A673 (cell line): ENCODE measurements at regions not wholly inside any gene's neighbourhood (a gene's known extent, or its start where the extent isn't known, plus 50 kb on each side); places are given as distances from the start of the nearest gene placed in this dataset.

Experiments used
- BruUV-seq: library from RNA; stranded (reverse); fragments of 400-500 nt; replicated peaks from 2 replicates; lab custom pipeline; 2021; lab: Mats Ljungman, UMichigan
- CTCF ChIA-PET: fragments of 300-600 bp; sonication (Branson Sonifier 250); formaldehyde crosslinking; loops from one replicate; lab custom pipeline; 2022; ENCODE audit warnings: antibody characterized with exemption; lab: Charles Lee
- POLR2A ChIA-PET: fragments of 300-600 bp; sonication (Branson Sonifier 250); formaldehyde crosslinking; loops from one replicate; lab custom pipeline; 2022; ENCODE audit warnings: antibody characterized with exemption; ENCODE audit not compliant: low non-redundant PET; lab: Charles Lee
- DNase-seq: peaks from one replicate; pipeline ENCODE4 v3.0.0-alpha.2; 2015; ENCODE audit warnings: low spot score
- H3K27ac ChIP-seq: fragments of 200-600 bp; sonication (generic); 2 replicates; pipeline ENCODE4 v1.5.1; 2016; ENCODE audit warnings: mixed run types, low read depth, mild to moderate bottlenecking, mixed read lengths, antibody characterized with exemption, low read length; ENCODE audit not compliant: poor library complexity, severe bottlenecking
- H3K27me3 ChIP-seq: fragments of 200-600 bp; sonication (generic); replicated peaks from 2 replicates; pipeline ENCODE4 v1.6.1; 2017; ENCODE audit warnings: mixed run types, low read depth, mild to moderate bottlenecking, mixed read lengths, antibody characterized with exemption, low read length; ENCODE audit not compliant: insufficient read depth, poor library complexity
- H3K36me3 ChIP-seq: fragments of 200-600 bp; sonication (generic); 2 replicates; pipeline ENCODE4 v1.6.1; 2016; ENCODE audit warnings: mixed run types, mild to moderate bottlenecking, mixed read lengths, antibody characterized with exemption, low read length; ENCODE audit not compliant: insufficient read depth, poor library complexity, severe bottlenecking
- H3K4me1 ChIP-seq: fragments of 200-600 bp; sonication (generic); 2 replicates; pipeline ENCODE4 v1.6.1; 2017; ENCODE audit warnings: mixed run types, mild to moderate bottlenecking, mixed read lengths, antibody characterized with exemption, low read length; ENCODE audit not compliant: insufficient read depth, poor library complexity, severe bottlenecking
- H3K4me3 ChIP-seq: fragments of 200-600 bp; sonication (generic); 2 replicates; pipeline ENCODE4 v1.5.1; 2016; ENCODE audit warnings: low read depth, mixed run types, mild to moderate bottlenecking, mixed read lengths, low read length; ENCODE audit not compliant: poor library complexity, severe bottlenecking
- H3K9me3 ChIP-seq: fragments of 200-600 bp; sonication (generic); 2 replicates; pipeline ENCODE4 v1.6.1; 2016; ENCODE audit warnings: mixed run types, low read depth, mild to moderate bottlenecking, mixed read lengths, antibody characterized with exemption, low read length; ENCODE audit not compliant: poor library complexity, severe bottlenecking
- EZH2 ChIP-seq: fragments of 200-600 bp; sonication (generic); IDR thresholded peaks from 2 replicates; pipeline ENCODE4 v1.6.1; 2017; ENCODE audit warnings: borderline replicate concordance, low read depth, mild to moderate bottlenecking, mixed read lengths, antibody characterized with exemption, low read length; ENCODE audit not compliant: poor library complexity, severe bottlenecking
- intact Hi-C: fragments of 100-400 bp; cut with micrococcal nuclease; formaldehyde crosslinking; loops from one replicate; pipeline ENCODE4 v1.10.0; 2022; ENCODE audit not compliant: unreplicated experiment
- TF ChIP-seq, protein P1 (sequence below): fragments of 300-800, 200-600 bp; sonication (generic); conservative IDR thresholded peaks from 2 replicates; pipeline ENCODE4 v1.5.1; 2017; ENCODE audit warnings: low read depth, mild to moderate bottlenecking, antibody characterized with exemption, low read length, moderate library complexity, mixed read lengths

DNA sequence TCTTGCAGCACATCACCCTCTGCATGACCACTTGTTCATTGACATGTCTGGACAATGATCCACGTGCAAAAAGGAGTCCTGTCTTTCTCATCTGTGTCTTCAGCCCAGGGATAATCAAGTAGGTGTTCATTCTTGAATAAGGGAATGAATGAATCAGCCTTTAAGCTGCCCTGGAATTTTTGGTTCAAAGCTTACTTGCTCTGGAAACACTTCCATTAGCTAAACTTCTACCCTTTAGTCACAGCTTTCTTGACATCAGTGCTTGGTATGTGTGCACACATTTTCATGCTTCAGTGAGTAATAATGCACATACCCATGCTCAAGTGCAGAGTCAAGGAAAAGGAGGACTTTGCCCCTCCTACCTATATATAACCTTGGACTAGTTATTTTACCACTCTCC, 103.0 kb upstream of the CDH13 start:
- no peak for TF ChIP-seq EZH2
- TF ChIP-seq, protein P1, sequence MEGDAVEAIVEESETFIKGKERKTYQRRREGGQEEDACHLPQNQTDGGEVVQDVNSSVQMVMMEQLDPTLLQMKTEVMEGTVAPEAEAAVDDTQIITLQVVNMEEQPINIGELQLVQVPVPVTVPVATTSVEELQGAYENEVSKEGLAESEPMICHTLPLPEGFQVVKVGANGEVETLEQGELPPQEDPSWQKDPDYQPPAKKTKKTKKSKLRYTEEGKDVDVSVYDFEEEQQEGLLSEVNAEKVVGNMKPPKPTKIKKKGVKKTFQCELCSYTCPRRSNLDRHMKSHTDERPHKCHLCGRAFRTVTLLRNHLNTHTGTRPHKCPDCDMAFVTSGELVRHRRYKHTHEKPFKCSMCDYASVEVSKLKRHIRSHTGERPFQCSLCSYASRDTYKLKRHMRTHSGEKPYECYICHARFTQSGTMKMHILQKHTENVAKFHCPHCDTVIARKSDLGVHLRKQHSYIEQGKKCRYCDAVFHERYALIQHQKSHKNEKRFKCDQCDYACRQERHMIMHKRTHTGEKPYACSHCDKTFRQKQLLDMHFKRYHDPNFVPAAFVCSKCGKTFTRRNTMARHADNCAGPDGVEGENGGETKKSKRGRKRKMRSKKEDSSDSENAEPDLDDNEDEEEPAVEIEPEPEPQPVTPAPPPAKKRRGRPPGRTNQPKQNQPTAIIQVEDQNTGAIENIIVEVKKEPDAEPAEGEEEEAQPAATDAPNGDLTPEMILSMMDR, result no peak
- ChIA-PET POLR2A (no interaction called here), CTCF (no interaction called here)
- Histone ChIP-seq H3K36me3 (no peaks in the 10 kb centered on the region), H3K27me3 (peaks cover 6% of the 10 kb centered on the region), H3K27ac (no peak overlapping the region), H3K4me3 (no peak overlapping the region), H3K9me3 (no peaks in the 10 kb centered on the region), H3K4me1 (no peaks in the 10 kb centered on the region)
- BruUV-seq, result no TSS peak
- intact Hi-C loops, result no loop called here
- DNase-seq, result no peak

DNA sequence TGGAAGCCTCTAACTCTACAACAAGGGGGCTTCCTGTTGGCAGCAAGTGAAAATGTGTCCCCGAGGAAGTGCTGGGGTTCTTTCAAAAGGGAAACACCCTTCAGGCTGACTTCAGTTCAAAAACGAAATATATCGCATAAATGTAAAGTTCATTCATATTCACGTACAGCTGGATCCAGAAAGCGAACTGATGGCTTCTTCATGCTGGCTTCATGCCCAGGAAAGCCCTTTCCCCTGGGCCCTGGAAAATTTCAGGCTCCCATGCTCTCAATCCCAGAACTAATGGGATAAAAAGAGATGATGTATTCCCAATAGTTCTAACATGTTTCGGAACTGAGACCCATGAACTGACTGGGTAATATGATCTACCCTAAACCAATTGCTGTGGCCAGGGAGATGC, 104.7 kb upstream of the CDH13 start:
- ChIA-PET POLR2A (no interaction called here), CTCF (no interaction called here)
- no peaks in the 10 kb centered on the region for H3K36me3 ChIP-seq
- intact Hi-C loops, result no loop called here
- H3K27ac ChIP-seq, result no peak overlapping the region
- no TSS peak for BruUV-seq
- no peak for DNase-seq
- no peaks in the 10 kb centered on the region for H3K4me1 ChIP-seq
- no peak for TF ChIP-seq EZH2
- TF ChIP-seq, protein P1, result no peak
- no peak overlapping the region for H3K4me3 ChIP-seq
- H3K27me3 ChIP-seq, result peaks cover 23% of the 10 kb centered on the region
- no peaks in the 10 kb centered on the region for H3K9me3 ChIP-seq

DNA sequence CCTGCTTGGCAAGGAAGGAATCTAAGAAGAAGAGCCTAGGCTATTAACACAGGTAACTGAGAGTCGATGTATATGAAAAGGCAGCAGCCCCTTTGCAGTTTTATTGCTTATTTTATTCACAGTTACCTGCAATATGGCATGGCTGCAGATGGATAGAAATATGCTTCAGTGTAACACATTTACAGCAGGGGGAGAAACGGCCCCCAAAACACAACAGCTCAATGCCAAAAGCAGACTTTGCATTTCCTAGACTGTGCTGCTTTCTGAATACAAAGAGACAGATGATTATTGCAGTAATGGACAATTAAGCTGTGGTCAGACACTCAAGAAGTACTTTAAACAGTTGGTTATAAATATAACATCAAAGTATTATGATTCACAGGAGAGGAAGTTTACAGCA, 108.0 kb upstream of the CDH13 start:
- ChIA-PET POLR2A (no interaction called here), CTCF (no interaction called here)
- no TSS peak for BruUV-seq
- intact Hi-C loops, result no loop called here
- H3K9me3 ChIP-seq, result no peaks in the 10 kb centered on the region
- H3K4me1 ChIP-seq, result no peaks in the 10 kb centered on the region
- no peak for DNase-seq
- H3K27me3 ChIP-seq, result peaks cover 53% of the 10 kb centered on the region
- no peak overlapping the region for H3K4me3 ChIP-seq
- H3K36me3 ChIP-seq, result no peaks in the 10 kb centered on the region
- H3K27ac ChIP-seq, result no peak overlapping the region
- no peak for TF ChIP-seq EZH2
- TF ChIP-seq, protein P1, result no peak
